ENCODE measurements at regions not wholly inside any gene's neighbourhood (a gene's known extent, or its start where the extent isn't known, plus 50 kb on each side); places are given as distances from the start of the nearest gene placed in this dataset.
A peak's percentile ranks its signal among the peaks of the same experiment; 100 is the strongest.

GRCh38 chr1:163537809-163538208 is 216.1 kb downstream of the NUF2 start:
- H3K9me3 ChIP-seq (ENCODE audit: control insufficient read depth, insufficient read depth, low read depth, low read length): no peaks in the 10 kb centered on the region
- no peaks in the 10 kb centered on the region for H3K4me1 ChIP-seq (ENCODE audit: control insufficient read depth, insufficient read depth, low read length)
- TF ChIP-seq ZNF664 (tag by site-specific recombination; IDR thresholded peaks at IDR 0.05): 0 out of 2 replicates have a peak, but pooled peaks have one; percentile 8
- no peak for TF ChIP-seq ZNF146 (tag by site-specific recombination; IDR thresholded peaks at IDR 0.05)
- H3K27ac ChIP-seq (ENCODE audit: extremely low read depth, low read depth, low read length): no peak overlapping the region
- H3K4me3 ChIP-seq (ENCODE audit: low read depth, low read length): no peak overlapping the region
- CTCF ChIA-PET: interaction anchor here (1.4 to 3.4 kb wide), 3 partner anchors 9 to 1536 kb away, joined by 3 to 17 read pairs (median 7); no protein-coding TSS in a partner anchor
- POLR2A ChIA-PET: no interaction called here
- no peaks in the 10 kb centered on the region for H3K36me3 ChIP-seq (ENCODE audit: control insufficient read depth in 2 of 2, insufficient read depth in 1 of 2, low read length in 2 of 2)

DNA sequence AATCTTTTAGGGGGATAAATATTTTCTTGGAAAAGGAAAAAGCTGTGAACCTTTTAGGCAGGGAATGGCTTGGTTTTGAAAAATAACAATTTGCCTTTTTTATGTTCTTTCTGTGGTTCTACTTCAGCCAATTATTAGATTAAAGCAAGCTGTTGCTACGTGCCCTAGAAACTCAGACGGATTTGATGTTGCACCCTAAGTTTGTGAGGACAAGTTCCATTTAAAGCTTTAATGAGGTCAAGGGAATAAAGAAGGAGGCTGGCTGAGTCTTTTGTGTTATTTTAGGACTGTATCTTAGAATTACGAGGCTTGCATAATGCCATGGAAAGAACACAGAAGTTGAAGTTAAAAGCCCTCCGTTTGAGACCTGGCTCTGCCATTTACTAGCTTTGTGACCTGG is 216.9 kb downstream of the NUF2 start:
- ChIA-PET POLR2A (no interaction called here), CTCF (interaction anchor here (1.4 to 3.4 kb wide), 2 partner anchors 10 to 128 kb away, joined by 3 to 17 read pairs; no protein-coding TSS in a partner anchor)
- no peak overlapping the region for H3K27ac ChIP-seq (ENCODE audit: extremely low read depth, low read depth, low read length)
- H3K4me3 ChIP-seq (ENCODE audit: low read depth, low read length): no peak overlapping the region
- no peaks in the 10 kb centered on the region for H3K4me1 ChIP-seq (ENCODE audit: control insufficient read depth, insufficient read depth, low read length)
- no peaks in the 10 kb centered on the region for H3K36me3 ChIP-seq (ENCODE audit: control insufficient read depth in 2 of 2, insufficient read depth in 1 of 2, low read length in 2 of 2)
- no peaks in the 10 kb centered on the region for H3K9me3 ChIP-seq (ENCODE audit: control insufficient read depth, insufficient read depth, low read depth, low read length)
- TF ChIP-seq INSM2 (tag by site-specific recombination; IDR thresholded peaks at IDR 0.05): no peak
- TF ChIP-seq ZNF174 (tag by site-specific recombination; IDR thresholded peaks at IDR 0.05): no peak
- TF ChIP-seq ZNF530 (tag by site-specific recombination; IDR thresholded peaks at IDR 0.05; ENCODE audit: low read depth): no peak
- TF ChIP-seq ZNF146 (tag by site-specific recombination; IDR thresholded peaks at IDR 0.05): no peak
- no peak for TF ChIP-seq ZBTB8A (tag by site-specific recombination; IDR thresholded peaks at IDR 0.05)
- no peak for TF ChIP-seq SP7 (tag by site-specific recombination; IDR thresholded peaks at IDR 0.05)
- TF ChIP-seq ZNF394 (tag by site-specific recombination; IDR thresholded peaks at IDR 0.05; ENCODE audit: borderline replicate concordance): no peak
- TF ChIP-seq IKZF3 (tag by site-specific recombination; IDR thresholded peaks at IDR 0.05): no peak
- TF ChIP-seq OSR2 (tag by site-specific recombination; IDR thresholded peaks at IDR 0.05): no peak
- TF ChIP-seq GLI2 (tag by site-specific recombination; IDR thresholded peaks at IDR 0.05; ENCODE audit: borderline replicate concordance, low read depth): no peak
- TF ChIP-seq ZNF558 (tag by site-specific recombination; IDR thresholded peaks at IDR 0.05): no peak
- no peak for TF ChIP-seq ZNF501 (tag by site-specific recombination; IDR thresholded peaks at IDR 0.05)
- no peak for TF ChIP-seq ZNF280D (tag by site-specific recombination; IDR thresholded peaks at IDR 0.05)
- no peak for TF ChIP-seq ZNF785 (tag by site-specific recombination; IDR thresholded peaks at IDR 0.05)
- TF ChIP-seq ZNF248 (tag by site-specific recombination; IDR thresholded peaks at IDR 0.05): no peak
- TF ChIP-seq TCF7L2 (IDR thresholded peaks at IDR 0.05; ENCODE audit: borderline replicate concordance, low read depth, low read length): no peak
- TF ChIP-seq ZNF654 (tag by site-specific recombination; IDR thresholded peaks at IDR 0.05; ENCODE audit: low read depth): no peak
- TF ChIP-seq ZNF664 (tag by site-specific recombination; IDR thresholded peaks at IDR 0.05): no peak

DNA sequence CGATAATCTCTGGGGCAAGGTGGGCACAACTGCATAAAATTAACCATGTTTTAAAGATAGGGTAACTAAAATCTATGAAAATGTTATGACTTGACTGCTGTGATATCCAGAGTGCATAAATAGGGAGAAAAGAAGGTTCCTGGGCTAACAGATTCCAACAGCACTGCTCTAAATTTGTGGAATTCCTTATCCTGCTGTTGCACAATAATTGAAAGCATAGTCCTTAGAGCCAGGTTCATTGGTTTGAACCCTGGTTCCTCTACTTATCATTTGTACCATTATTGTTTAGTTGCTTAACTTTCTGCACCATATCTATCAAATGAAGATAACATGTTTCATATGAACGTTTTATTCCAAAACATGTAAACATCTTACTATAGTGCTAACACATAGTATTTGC is 219.0 kb downstream of the NUF2 start:
- H3K36me3 ChIP-seq (ENCODE audit: control insufficient read depth in 2 of 2, insufficient read depth in 1 of 2, low read length in 2 of 2): no peaks in the 10 kb centered on the region
- H3K27ac ChIP-seq (ENCODE audit: extremely low read depth, low read depth, low read length): no peak overlapping the region
- CTCF ChIA-PET: no interaction called here
- POLR2A ChIA-PET: no interaction called here
- H3K4me1 ChIP-seq (ENCODE audit: control insufficient read depth, insufficient read depth, low read length): no peaks in the 10 kb centered on the region
- H3K9me3 ChIP-seq (ENCODE audit: control insufficient read depth, insufficient read depth, low read depth, low read length): no peaks in the 10 kb centered on the region
- no peak overlapping the region for H3K4me3 ChIP-seq (ENCODE audit: low read depth, low read length)
- TF ChIP-seq KLF1 (tag by site-specific recombination; IDR thresholded peaks at IDR 0.05) (no peak), RBAK (tag by site-specific recombination; IDR thresholded peaks at IDR 0.05) (no peak), ZNF433 (tag by site-specific recombination; IDR thresholded peaks at IDR 0.05; ENCODE audit: low read depth) (no peak), ZIC2 (tag by site-specific recombination; IDR thresholded peaks at IDR 0.05) (no peak)
- TF ChIP-seq, protein P1, sequence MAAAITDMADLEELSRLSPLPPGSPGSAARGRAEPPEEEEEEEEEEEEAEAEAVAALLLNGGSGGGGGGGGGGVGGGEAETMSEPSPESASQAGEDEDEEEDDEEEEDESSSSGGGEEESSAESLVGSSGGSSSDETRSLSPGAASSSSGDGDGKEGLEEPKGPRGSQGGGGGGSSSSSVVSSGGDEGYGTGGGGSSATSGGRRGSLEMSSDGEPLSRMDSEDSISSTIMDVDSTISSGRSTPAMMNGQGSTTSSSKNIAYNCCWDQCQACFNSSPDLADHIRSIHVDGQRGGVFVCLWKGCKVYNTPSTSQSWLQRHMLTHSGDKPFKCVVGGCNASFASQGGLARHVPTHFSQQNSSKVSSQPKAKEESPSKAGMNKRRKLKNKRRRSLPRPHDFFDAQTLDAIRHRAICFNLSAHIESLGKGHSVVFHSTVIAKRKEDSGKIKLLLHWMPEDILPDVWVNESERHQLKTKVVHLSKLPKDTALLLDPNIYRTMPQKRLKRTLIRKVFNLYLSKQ (tag by site-specific recombination; IDR thresholded peaks at IDR 0.05; ENCODE audit: borderline replicate concordance): no peak
- TF ChIP-seq, protein P2, sequence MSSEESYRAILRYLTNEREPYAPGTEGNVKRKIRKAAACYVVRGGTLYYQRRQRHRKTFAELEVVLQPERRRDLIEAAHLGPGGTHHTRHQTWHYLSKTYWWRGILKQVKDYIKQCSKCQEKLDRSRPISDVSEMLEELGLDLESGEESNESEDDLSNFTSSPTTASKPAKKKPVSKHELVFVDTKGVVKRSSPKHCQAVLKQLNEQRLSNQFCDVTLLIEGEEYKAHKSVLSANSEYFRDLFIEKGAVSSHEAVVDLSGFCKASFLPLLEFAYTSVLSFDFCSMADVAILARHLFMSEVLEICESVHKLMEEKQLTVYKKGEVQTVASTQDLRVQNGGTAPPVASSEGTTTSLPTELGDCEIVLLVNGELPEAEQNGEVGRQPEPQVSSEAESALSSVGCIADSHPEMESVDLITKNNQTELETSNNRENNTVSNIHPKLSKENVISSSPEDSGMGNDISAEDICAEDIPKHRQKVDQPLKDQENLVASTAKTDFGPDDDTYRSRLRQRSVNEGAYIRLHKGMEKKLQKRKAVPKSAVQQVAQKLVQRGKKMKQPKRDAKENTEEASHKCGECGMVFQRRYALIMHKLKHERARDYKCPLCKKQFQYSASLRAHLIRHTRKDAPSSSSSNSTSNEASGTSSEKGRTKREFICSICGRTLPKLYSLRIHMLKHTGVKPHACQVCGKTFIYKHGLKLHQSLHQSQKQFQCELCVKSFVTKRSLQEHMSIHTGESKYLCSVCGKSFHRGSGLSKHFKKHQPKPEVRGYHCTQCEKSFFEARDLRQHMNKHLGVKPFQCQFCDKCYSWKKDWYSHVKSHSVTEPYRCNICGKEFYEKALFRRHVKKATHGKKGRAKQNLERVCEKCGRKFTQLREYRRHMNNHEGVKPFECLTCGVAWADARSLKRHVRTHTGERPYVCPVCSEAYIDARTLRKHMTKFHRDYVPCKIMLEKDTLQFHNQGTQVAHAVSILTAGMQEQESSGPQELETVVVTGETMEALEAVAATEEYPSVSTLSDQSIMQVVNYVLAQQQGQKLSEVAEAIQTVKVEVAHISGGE (tag by site-specific recombination; conservative IDR thresholded peaks at IDR 0.05; ENCODE audit: low read depth): no peak

All from HEK293 (cell line).